Stomach (tissue), 4 donors: ENCODE measurements at regions not wholly inside any gene's neighbourhood (a gene's known extent, or its start where the extent isn't known, plus 50 kb on each side); places are given as distances from the start of the nearest gene placed in this dataset.

Experiments used
- EP300 ChIP-seq: sonication (generic); formaldehyde crosslinking; IDR thresholded peaks from one replicate; pipeline ENCODE4 v1.6.1; 2017; ENCODE audit warnings: antibody characterized with exemption
- POLR2A ChIP-seq, 4 donors: fragments of 450-650 bp; IDR thresholded peaks; one replicate each; pipeline ENCODE4 v1.6.1; 2016; ENCODE audit warnings: antibody characterized with exemption in 4 of 4, control low read depth in 2 of 4, mild to moderate bottlenecking in 1 of 4, moderate library complexity in 1 of 4

- no peak for TF ChIP-seq POLR2A (IDR thresholded peaks at IDR 0.05)
- TF ChIP-seq EP300, result no peak
Measured at GRCh38 chr4:14669371-14669770, 332.9 kb upstream of the CPEB2 start.
